ENCODE measurements at regions not wholly inside any gene's neighbourhood (a gene's known extent, or its start where the extent isn't known, plus 50 kb on each side); places are given as distances from the start of the nearest gene placed in this dataset.

GRCh38 chr13:72556945-72557344 lies 170.5 kb downstream of the MZT1 start:
- H3K79me2 ChIP-seq (ENCODE audit: insufficient read depth, low read length), result no peaks in the 10 kb centered on the region
- H4K20me1 ChIP-seq (ENCODE audit: insufficient read depth, low read length), result no peaks in the 10 kb centered on the region
- Mint-ChIP-seq H3K9me3 (peaks cover 0 to 6% (median 4%) of the 10 kb centered on the region in 7 donors), H3K4me3 (no peak overlapping the region), H3K36me3 (no peaks in the 10 kb centered on the region), H3K27ac (no peak overlapping the region), H3K27me3 (ENCODE audit: low read depth in 3 of 3) (peaks cover 0 to 2% (median 1%) of the 10 kb centered on the region in 3 donors), H3K4me1 (no peaks in the 10 kb centered on the region)
- no peak overlapping the region for H2AFZ ChIP-seq (ENCODE audit: insufficient read depth, low read depth, low read length, poor library complexity, severe bottlenecking)
- no peak overlapping the region for H3K4me3 ChIP-seq (replicated peaks in 1 of 3; ENCODE audit: low read depth in 2 of 3, low read length in 3 of 3)
- H3K36me3 ChIP-seq (replicated peaks in 1 of 2; ENCODE audit: control insufficient read depth in 1 of 2, insufficient read depth in 2 of 2, low read length in 2 of 2), result no peaks in the 10 kb centered on the region
- H3K4me1 ChIP-seq (ENCODE audit: control insufficient read depth in 1 of 2, insufficient read depth in 2 of 2, low read length in 2 of 2), result no peaks in the 10 kb centered on the region
- WGBS (ENCODE audit: insufficient coverage), result no CpG with 5 or more reads among the region's 1 CpG
- no peak overlapping the region for H3K4me2 ChIP-seq (replicated peaks; ENCODE audit: extremely low read depth, low read length, poor library complexity, severe bottlenecking)
- H3K9me3 ChIP-seq (replicated peaks in 1 of 2; ENCODE audit: control insufficient read depth in 1 of 2, insufficient read depth in 1 of 2, low read length in 2 of 2), result peaks cover 0 to 3% of the 10 kb centered on the region in 2 donors
- intact Hi-C loops (cut with micrococcal nuclease), result no loop called here
- H3K27me3 ChIP-seq (ENCODE audit: control insufficient read depth in 2 of 2, insufficient read depth in 2 of 2, low read length in 2 of 2), result no peaks in the 10 kb centered on the region
- DNase-seq, result no peak
- no peak for TF ChIP-seq CTCF (IDR thresholded peaks at IDR 0.05)
- no peak overlapping the region for H3K27ac ChIP-seq (ENCODE audit: low read depth in 1 of 2, low read length in 2 of 2)
- no peak overlapping the region for H3K9ac ChIP-seq (ENCODE audit: insufficient read depth, low read length, poor library complexity, severe bottlenecking)

GRCh38 chr13:72555601-72556000 lies 171.8 kb downstream of the MZT1 start:
- no peak overlapping the region for H3K4me3 Mint-ChIP-seq
- WGBS (ENCODE audit: insufficient coverage), result no CpG with 5 or more reads among the region's 3 CpGs
- H3K27ac Mint-ChIP-seq, result no peak overlapping the region

More at GRCh38 chr13:72555601-72556000, 171.8 kb downstream of the MZT1 start:
- peaks cover 0 to 9% (median 4%) of the 10 kb centered on the region in 7 donors for H3K9me3 Mint-ChIP-seq
- H3K4me2 ChIP-seq (replicated peaks; ENCODE audit: extremely low read depth, low read length, poor library complexity, severe bottlenecking), result no peak overlapping the region
- H2AFZ ChIP-seq (ENCODE audit: insufficient read depth, low read depth, low read length, poor library complexity, severe bottlenecking), result no peak overlapping the region
- H3K36me3 Mint-ChIP-seq, result no peaks in the 10 kb centered on the region
- no peaks in the 10 kb centered on the region for H3K36me3 ChIP-seq (replicated peaks in 1 of 2; ENCODE audit: control insufficient read depth in 1 of 2, insufficient read depth in 2 of 2, low read length in 2 of 2)
- peaks cover 0 to 2% (median 1%) of the 10 kb centered on the region in 3 donors for H3K27me3 Mint-ChIP-seq (ENCODE audit: low read depth in 3 of 3)
- no peak overlapping the region for H3K4me3 ChIP-seq (replicated peaks in 1 of 3; ENCODE audit: low read depth in 2 of 3, low read length in 3 of 3)
- H3K27ac ChIP-seq (ENCODE audit: low read depth in 1 of 2, low read length in 2 of 2), result no peak overlapping the region
- DNase-seq, result no peak
- no peaks in the 10 kb centered on the region for H3K79me2 ChIP-seq (ENCODE audit: insufficient read depth, low read length)
- intact Hi-C loops (cut with micrococcal nuclease), result no loop called here
- TF ChIP-seq CTCF (IDR thresholded peaks at IDR 0.05), result no peak
- no peaks in the 10 kb centered on the region for H3K4me1 ChIP-seq (ENCODE audit: control insufficient read depth in 1 of 2, insufficient read depth in 2 of 2, low read length in 2 of 2)
- H4K20me1 ChIP-seq (ENCODE audit: insufficient read depth, low read length), result no peaks in the 10 kb centered on the region
- H3K4me1 Mint-ChIP-seq, result no peaks in the 10 kb centered on the region
- H3K27me3 ChIP-seq (ENCODE audit: control insufficient read depth in 2 of 2, insufficient read depth in 2 of 2, low read length in 2 of 2), result no peaks in the 10 kb centered on the region
- no peak overlapping the region for H3K9ac ChIP-seq (ENCODE audit: insufficient read depth, low read length, poor library complexity, severe bottlenecking)
- H3K9me3 ChIP-seq (replicated peaks in 1 of 2; ENCODE audit: control insufficient read depth in 1 of 2, insufficient read depth in 1 of 2, low read length in 2 of 2), result peaks cover 0 to 3% of the 10 kb centered on the region in 2 donors

All from CD14-positive monocyte (primary cell).